Mammary epithelial cell (primary cell): ENCODE measurements at regions not wholly inside any gene's neighbourhood (a gene's known extent, or its start where the extent isn't known, plus 50 kb on each side); places are given as distances from the start of the nearest gene placed in this dataset.

Experiments
- CTCF ChIP-seq, 2 donors: IDR thresholded peaks in 1 of 2; conservative IDR thresholded peaks in 1 of 2; 2 replicates each; pipeline ENCODE4 v1.5.1; 2011 to 2012; ENCODE audit warnings: inconsistent platforms in 2 of 2, low read length in 2 of 2, mild to moderate bottlenecking in 2 of 2, control low read depth in 1 of 2, low read depth in 1 of 2; ENCODE audit not compliant: insufficient read depth in 1 of 2; ENCODE audit errors: extremely low read depth in 1 of 2
- EZH2 ChIP-seq: IDR thresholded peaks from 2 replicates; pipeline ENCODE4 v1.6.1; 2012; ENCODE audit warnings: low read length, inconsistent platforms, borderline replicate concordance

- no peak for TF ChIP-seq CTCF (conservative IDR thresholded peaks at IDR 0.05 in 1 of 2, IDR thresholded peaks at IDR 0.05 in 1 of 2; ENCODE audit: extremely low read depth in 1 of 2, insufficient read depth in 1 of 2, low read depth in 1 of 2, low read length in 2 of 2)
- TF ChIP-seq EZH2 = no peak
These were observed 264.6 kb upstream of the RAB4A start for GRCh38 chr1:229006121-229006870.
